HG03039 (cell line): ENCODE measurements at regions not wholly inside any gene's neighbourhood (a gene's known extent, or its start where the extent isn't known, plus 50 kb on each side); places are given as distances from the start of the nearest gene placed in this dataset.

Source experiments
- ATAC-seq: cut with Tn5 transposase; IDR thresholded peaks from one replicate; pipeline ENCODE4 v1.9.1; 2021; ENCODE audit warnings: mild to moderate bottlenecking, moderate library complexity; ENCODE audit not compliant: unreplicated experiment

GRCh38 chr4:27703771-27704170 is 843.1 kb downstream of the STIM2 start:
- ATAC-seq: no peak

- no peak for ATAC-seq
Observed at GRCh38 chr4:27711041-27711440, 850.4 kb downstream of the STIM2 start.

- no peak for ATAC-seq
Observed at GRCh38 chr4:27714073-27714472, 853.4 kb downstream of the STIM2 start.

- ATAC-seq: no peak
Observed at GRCh38 chr4:27716693-27717430, 856.2 kb downstream of the STIM2 start.

- ATAC-seq: no peak
Observed at GRCh38 chr4:27717431-27717755, 856.8 kb downstream of the STIM2 start.

GRCh38 chr4:27720010-27720766 is 859.5 kb downstream of the STIM2 start:
- no peak for ATAC-seq

- ATAC-seq: no peak
Observed at GRCh38 chr4:27721193-27721592, 860.6 kb downstream of the STIM2 start.

GRCh38 chr4:27728892-27729291 is 868.3 kb downstream of the STIM2 start:
- no peak for ATAC-seq

- ATAC-seq: no peak
Observed at GRCh38 chr4:27742816-27743215, 882.2 kb downstream of the STIM2 start.

- no peak for ATAC-seq
Observed at GRCh38 chr4:27759611-27760575, 899.3 kb downstream of the STIM2 start.

GRCh38 chr4:27763830-27764525 is 903.3 kb downstream of the STIM2 start:
- ATAC-seq: no peak

GRCh38 chr4:27764526-27764837 is 903.8 kb downstream of the STIM2 start:
- ATAC-seq: no peak

- no peak for ATAC-seq
Observed at GRCh38 chr4:27770895-27771294, 910.3 kb downstream of the STIM2 start.

- ATAC-seq: no peak
Observed at GRCh38 chr4:27775156-27775555, 914.5 kb downstream of the STIM2 start.

GRCh38 chr4:27779827-27780226 is 919.2 kb downstream of the STIM2 start:
- no peak for ATAC-seq

GRCh38 chr4:27787195-27787594 is 926.6 kb downstream of the STIM2 start:
- no peak for ATAC-seq

- no peak for ATAC-seq
Observed at GRCh38 chr4:27789773-27790172, 929.1 kb downstream of the STIM2 start.

- ATAC-seq: no peak
Observed at GRCh38 chr4:27790911-27791310, 930.3 kb downstream of the STIM2 start.

GRCh38 chr4:27791640-27792039 is 931.0 kb downstream of the STIM2 start:
- no peak for ATAC-seq

GRCh38 chr4:27807207-27807606 is 946.6 kb downstream of the STIM2 start:
- no peak for ATAC-seq

GRCh38 chr4:27811948-27812347 is 951.3 kb downstream of the STIM2 start:
- ATAC-seq: no peak
